Type B pancreatic cell (in vitro differentiated cells): ENCODE measurements at regions not wholly inside any gene's neighbourhood (a gene's known extent, or its start where the extent isn't known, plus 50 kb on each side); places are given as distances from the start of the nearest gene placed in this dataset.
A peak's percentile ranks its signal among the peaks of the same experiment; 100 is the strongest.

Source experiments
- DNase-seq: peaks from one replicate; pipeline ENCODE4 v3.0.0; 2021; ENCODE audit warnings: mixed read lengths; ENCODE audit not compliant: unreplicated experiment; ENCODE audit errors: extremely low spot score
- H3K27ac Mint-ChIP-seq: 2 replicates; pipeline ENCODE4 v1.8.0; 2021; ENCODE audit warnings: mild to moderate bottlenecking, mixed read lengths
- H3K27me3 Mint-ChIP-seq: 2 replicates; pipeline ENCODE4 v1.8.0; 2021; ENCODE audit warnings: mixed read lengths
- H3K36me3 Mint-ChIP-seq: 2 replicates; pipeline ENCODE4 v1.8.0; 2021; ENCODE audit warnings: mixed read lengths
- H3K4me1 Mint-ChIP-seq: one replicate; pipeline ENCODE4 v1.8.0; 2021; ENCODE audit warnings: mixed read lengths; ENCODE audit not compliant: unreplicated experiment
- H3K4me3 Mint-ChIP-seq: 2 replicates; pipeline ENCODE4 v1.8.0; 2021; ENCODE audit warnings: mild to moderate bottlenecking, mixed read lengths
- H3K9me3 Mint-ChIP-seq: 2 replicates; pipeline ENCODE4 v1.8.0; 2021; ENCODE audit warnings: mixed read lengths
- TF ChIP-seq, protein P1 (sequence below): fragments of 200-600 bp; sonication (generic); conservative IDR thresholded peaks from 2 replicates; pipeline ENCODE4 v1.5.0; 2021; ENCODE audit warnings: antibody characterized with exemption, mild to moderate bottlenecking

DNA sequence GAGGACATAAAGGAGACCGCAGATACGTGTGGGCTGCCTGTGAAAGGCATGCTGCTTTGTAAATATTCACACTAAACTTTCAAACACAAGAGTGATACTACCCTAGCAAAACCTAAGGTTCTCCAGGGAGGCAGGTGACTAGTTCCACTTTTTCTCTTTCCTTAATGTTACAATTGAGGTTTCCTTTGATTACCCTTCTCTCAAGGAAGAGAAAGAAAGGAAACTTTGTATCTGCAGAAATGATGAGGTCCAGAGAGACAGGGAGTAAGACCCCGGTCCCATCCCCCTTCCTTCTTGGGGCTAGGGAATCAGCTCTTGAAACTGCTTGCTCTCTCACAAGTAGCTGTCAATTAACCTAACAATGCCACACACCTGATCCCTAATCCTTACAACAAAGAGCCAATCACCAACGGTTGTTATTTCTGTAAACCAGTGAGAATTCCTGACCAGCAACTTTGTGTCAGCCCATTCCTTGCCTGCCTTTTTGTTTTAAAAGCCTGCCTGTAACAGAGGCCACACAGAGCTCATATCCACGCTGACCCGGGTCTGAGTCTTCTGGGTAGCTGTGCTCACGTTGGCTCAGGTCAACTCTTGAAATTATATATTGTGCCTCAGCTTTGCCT, 754.8 kb upstream of the FRG1 start:
- TF ChIP-seq, protein P1, sequence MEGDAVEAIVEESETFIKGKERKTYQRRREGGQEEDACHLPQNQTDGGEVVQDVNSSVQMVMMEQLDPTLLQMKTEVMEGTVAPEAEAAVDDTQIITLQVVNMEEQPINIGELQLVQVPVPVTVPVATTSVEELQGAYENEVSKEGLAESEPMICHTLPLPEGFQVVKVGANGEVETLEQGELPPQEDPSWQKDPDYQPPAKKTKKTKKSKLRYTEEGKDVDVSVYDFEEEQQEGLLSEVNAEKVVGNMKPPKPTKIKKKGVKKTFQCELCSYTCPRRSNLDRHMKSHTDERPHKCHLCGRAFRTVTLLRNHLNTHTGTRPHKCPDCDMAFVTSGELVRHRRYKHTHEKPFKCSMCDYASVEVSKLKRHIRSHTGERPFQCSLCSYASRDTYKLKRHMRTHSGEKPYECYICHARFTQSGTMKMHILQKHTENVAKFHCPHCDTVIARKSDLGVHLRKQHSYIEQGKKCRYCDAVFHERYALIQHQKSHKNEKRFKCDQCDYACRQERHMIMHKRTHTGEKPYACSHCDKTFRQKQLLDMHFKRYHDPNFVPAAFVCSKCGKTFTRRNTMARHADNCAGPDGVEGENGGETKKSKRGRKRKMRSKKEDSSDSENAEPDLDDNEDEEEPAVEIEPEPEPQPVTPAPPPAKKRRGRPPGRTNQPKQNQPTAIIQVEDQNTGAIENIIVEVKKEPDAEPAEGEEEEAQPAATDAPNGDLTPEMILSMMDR: no peak
- Mint-ChIP-seq H3K27ac (no peak overlapping the region), H3K4me1 (no peaks in the 10 kb centered on the region), H3K36me3 (no peaks in the 10 kb centered on the region), H3K9me3 (no peaks in the 10 kb centered on the region), H3K4me3 (no peak overlapping the region), H3K27me3 (peaks cover 3% of the 10 kb centered on the region)
- no peak for DNase-seq

DNA sequence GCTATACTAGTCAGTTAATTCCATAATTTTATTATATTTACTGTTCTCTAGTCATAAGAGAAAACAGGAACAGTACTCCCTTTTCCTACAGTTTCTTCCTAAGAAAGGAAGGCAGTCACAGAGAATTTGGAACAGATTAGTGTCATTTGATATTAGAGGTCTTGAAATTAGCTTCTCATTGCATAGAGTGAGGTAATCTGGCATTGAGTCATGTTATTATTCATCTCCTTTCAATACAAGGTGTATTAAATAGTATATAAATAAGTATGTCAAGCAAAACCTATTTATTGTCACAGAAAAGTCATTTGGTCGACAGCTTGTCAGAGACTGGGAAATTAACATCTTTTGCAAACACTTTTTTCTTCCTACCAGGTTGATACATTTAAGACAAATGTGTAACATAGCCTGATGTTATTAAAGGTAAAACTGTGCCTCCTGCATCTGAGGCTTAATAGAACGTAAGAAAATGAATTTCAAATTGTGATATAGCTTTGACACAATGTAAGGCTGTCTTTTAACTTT, 753.1 kb upstream of the FRG1 start:
- no peak overlapping the region for H3K4me3 Mint-ChIP-seq
- TF ChIP-seq, protein P1: no peak
- peaks cover 7% of the 10 kb centered on the region for H3K9me3 Mint-ChIP-seq
- no peaks in the 10 kb centered on the region for H3K36me3 Mint-ChIP-seq
- peaks cover 6% of the 10 kb centered on the region for H3K27me3 Mint-ChIP-seq
- no peaks in the 10 kb centered on the region for H3K4me1 Mint-ChIP-seq
- no peak for DNase-seq
- no peak overlapping the region for H3K27ac Mint-ChIP-seq

DNA sequence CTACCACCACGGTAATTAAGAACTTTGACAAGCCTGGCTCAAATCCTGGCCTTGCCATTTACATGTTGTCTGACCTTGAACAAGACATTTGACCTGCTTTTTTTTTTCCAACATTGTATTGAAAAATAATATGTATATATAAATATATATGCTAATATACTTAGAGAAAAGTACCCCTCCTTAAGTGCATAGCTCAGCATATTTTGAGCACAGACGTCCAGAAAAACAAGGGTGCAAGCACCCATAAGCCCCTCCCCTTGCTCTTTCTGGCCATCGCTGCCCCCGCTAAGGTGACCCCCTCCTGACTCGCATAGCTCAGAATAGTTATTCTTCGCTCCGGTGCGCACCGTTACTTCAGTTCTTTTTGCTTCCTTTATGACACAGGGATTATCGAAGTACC, 742.0 kb upstream of the FRG1 start:
- no peak overlapping the region for H3K27ac Mint-ChIP-seq
- peaks cover 13% of the 10 kb centered on the region for H3K27me3 Mint-ChIP-seq
- no peak for DNase-seq
- TF ChIP-seq, protein P1: no peak
- no peak overlapping the region for H3K4me3 Mint-ChIP-seq
- no peaks in the 10 kb centered on the region for H3K36me3 Mint-ChIP-seq
- no peaks in the 10 kb centered on the region for H3K9me3 Mint-ChIP-seq
- peaks cover 5% of the 10 kb centered on the region for H3K4me1 Mint-ChIP-seq

DNA sequence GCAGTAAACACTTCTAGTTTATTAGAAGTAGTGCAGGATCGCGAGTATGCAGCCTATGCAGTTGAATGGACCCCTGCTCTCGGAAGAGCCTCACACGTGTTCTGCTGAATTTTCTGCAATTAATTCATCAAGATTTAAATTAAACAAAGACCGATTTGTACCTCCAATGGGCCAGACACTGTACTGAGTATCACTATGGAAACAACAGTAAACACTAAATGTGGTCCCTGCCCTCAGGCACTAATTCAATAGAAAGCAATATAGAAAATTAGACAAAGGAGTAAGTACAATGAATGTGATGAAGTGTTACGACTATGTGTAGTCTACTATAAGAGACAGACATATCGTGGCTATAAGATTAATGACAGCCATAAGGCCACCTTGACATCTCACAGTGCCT, 740.3 kb upstream of the FRG1 start:
- no peaks in the 10 kb centered on the region for H3K36me3 Mint-ChIP-seq
- peaks cover 5% of the 10 kb centered on the region for H3K4me1 Mint-ChIP-seq
- H3K9me3 Mint-ChIP-seq: no peaks in the 10 kb centered on the region
- H3K27me3 Mint-ChIP-seq: peaks cover 13% of the 10 kb centered on the region
- TF ChIP-seq, protein P1: no peak
- no peak for DNase-seq
- H3K27ac Mint-ChIP-seq: no peak overlapping the region
- H3K4me3 Mint-ChIP-seq: no peak overlapping the region

DNA sequence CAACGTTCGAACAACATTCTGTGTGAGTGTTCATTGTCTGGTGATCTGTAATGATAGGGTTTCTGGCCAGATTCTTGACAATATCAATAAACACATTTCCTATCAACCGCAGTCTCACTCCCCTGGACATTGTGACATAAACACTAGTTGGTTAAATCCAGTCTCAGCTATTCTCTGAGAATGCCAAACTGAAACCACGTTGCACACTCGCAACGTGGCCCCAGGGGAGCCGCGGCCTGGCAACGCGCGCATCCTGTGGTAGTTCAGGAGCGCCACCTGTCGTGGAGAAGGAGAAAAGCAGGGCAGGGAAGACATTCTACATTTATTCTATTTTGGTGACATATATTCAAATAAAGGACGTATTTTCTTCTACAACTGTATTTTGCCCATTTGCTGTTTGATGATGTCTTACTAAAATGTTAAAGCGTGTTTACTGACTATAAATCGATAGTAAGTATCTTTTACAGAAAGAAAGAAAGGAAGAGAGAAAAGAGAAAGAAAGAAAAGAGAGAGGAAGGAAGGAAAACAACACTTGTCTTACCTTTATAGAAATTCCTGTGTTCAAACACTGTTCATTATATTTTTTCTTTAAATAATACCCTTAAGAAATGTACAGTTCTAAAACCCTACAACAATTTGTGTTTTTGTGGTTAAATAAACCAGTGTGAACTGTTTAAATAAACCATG, 738.3 kb upstream of the FRG1 start:
- Mint-ChIP-seq H3K4me1 (peaks cover 5% of the 10 kb centered on the region), H3K27ac (peak overlapping the region; percentile 19), H3K4me3 (peak overlapping the region; percentile 80), H3K27me3 (peaks cover 13% of the 10 kb centered on the region), H3K9me3 (no peaks in the 10 kb centered on the region), H3K36me3 (no peaks in the 10 kb centered on the region)
- peak; percentile 78 for DNase-seq
- TF ChIP-seq, protein P1: peak; percentile 95
